HG03025 (cell line): ENCODE measurements at regions not wholly inside any gene's neighbourhood (a gene's known extent, or its start where the extent isn't known, plus 50 kb on each side); places are given as distances from the start of the nearest gene placed in this dataset.

Experiments used
- ATAC-seq: cut with Tn5 transposase; IDR thresholded peaks from one replicate; pipeline ENCODE4 v1.9.1; 2021; ENCODE audit warnings: mild to moderate bottlenecking, moderate library complexity; ENCODE audit not compliant: unreplicated experiment, low FRiP score

DNA sequence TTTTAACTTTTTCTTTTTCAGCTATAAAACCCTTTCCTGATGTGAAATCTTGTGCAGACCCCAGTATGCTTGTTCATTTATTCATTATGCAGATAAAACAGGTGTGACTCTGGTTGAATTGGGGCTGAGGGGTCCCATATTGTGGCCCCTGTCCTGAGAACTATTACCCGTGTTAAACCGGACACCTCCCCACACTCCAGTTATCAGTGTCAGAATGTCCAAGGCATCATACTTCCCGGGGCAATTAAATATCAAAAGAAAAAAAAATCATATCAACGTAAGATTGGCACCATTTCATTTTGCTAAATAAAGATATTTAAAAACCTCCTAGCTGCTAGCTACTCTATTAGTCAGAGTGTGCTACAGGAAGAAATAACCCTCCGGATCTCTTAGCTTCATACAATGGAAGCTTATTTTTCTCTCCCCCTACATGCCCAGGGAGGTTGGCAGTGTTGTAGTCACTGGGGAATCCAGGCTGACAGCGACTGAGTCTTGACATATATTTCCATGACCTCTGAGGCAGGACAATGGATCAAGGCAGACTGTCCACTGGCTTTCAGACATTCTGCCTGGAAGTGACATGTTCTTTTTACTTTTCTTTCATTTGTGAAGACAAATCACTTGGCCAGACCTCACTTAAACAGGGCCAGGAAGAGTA is 170.0 kb downstream of the SEC61B start:
- no peak for ATAC-seq

DNA sequence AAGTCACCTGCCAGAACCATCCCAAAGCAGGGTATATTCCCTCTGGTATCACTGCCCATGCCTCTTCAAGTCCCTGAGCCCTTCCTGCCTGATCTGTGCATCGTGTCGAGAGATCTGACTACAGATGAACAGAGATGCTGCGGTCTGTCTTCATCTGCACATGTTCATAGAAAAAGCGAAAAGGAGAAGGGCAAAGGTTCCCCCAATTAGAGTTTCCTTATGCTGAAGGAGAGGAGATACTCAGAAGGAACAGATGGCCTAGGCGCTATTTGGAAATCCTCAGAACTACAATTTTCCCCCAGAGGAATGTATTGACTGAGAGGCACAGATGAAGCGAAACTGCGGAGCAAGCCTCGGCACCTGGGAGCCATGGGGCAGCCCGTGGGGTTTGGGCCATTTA is 170.9 kb downstream of the SEC61B start:
- no peak for ATAC-seq

DNA sequence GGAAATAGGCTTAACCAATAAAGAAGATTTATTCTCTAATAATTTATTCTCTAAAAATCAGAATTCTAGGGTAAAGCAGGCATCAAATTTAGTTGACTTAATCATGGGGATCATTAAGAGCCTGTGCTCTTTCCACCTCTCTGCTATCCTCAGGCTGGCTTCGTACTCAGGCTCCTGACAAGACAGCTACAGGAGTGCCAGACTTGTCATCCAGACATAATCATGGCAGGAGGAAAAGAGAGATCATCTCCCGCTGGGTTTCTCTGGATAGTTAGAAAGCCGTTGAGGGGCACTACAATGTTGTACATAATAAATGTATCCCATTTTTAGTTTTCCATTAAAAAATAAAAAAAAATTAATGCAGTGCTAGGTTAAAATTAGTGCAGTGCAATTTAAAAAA is 171.9 kb downstream of the SEC61B start:
- no peak for ATAC-seq

DNA sequence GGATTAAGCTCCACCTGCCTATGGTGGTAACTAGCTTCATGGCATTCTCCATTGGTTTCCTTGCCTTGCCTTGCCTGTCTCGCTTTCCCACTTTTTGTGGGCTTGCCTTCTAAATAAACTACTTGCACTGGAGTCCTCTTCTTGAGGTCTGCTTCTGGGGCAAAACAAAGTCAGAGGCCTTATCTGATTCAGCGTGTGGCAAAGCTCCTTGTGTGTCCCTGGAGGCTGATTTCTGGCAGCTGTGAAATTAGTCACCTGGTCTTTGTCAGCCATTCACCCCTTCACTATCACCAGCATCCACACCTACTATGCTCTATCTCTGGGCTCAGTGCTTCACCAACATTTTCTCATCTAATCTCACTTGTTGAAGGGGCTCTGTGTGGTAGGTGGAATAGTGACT is 176.2 kb downstream of the SEC61B start:
- ATAC-seq, result no peak

DNA sequence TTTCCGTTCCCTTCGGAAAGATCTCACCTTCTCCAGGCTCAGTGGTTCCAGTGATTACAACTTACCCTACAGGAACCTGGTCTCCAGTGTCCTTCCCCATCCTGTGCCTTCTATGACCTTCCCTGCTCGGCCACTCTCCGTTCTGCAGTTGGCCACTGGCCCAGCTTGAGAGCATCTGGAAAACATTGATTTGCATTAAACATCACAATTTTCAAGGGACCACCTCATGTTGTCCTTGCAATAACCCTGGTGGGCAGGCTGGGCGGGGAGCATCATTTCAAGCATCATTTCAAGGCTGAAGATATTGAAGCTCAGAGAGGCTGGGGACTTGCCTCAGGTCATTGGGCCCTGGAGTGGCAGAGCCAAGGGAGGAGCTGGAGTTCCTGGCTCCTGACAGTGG is 177.4 kb downstream of the SEC61B start:
- ATAC-seq, result no peak

DNA sequence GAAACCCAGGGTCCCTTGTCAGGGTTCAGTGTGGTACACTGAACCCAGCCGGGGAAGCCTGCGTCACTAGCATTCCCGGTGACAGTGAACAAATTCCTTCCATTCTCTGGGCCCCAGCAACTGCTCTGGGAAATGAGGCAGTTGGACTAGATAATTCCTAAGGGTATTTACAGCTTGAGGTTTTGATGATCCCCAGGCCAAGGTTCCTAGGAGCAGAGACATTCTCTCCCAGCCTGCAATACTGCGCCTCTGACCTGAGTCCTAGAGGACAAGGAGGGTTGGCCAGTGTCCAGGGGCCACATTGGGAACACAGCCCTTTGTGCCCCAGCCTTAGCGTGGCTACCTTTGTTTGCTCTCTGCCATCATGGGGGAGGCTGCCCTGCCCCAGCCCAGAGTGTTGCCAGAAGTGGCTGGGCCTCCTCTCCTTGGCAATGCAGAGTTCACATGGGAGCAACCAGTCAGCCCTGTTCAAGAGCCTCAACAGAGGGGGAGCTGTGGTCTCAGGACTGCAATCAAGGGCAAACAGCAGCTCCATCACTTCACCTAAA is 178.2 kb downstream of the SEC61B start:
- ATAC-seq, result no peak

DNA sequence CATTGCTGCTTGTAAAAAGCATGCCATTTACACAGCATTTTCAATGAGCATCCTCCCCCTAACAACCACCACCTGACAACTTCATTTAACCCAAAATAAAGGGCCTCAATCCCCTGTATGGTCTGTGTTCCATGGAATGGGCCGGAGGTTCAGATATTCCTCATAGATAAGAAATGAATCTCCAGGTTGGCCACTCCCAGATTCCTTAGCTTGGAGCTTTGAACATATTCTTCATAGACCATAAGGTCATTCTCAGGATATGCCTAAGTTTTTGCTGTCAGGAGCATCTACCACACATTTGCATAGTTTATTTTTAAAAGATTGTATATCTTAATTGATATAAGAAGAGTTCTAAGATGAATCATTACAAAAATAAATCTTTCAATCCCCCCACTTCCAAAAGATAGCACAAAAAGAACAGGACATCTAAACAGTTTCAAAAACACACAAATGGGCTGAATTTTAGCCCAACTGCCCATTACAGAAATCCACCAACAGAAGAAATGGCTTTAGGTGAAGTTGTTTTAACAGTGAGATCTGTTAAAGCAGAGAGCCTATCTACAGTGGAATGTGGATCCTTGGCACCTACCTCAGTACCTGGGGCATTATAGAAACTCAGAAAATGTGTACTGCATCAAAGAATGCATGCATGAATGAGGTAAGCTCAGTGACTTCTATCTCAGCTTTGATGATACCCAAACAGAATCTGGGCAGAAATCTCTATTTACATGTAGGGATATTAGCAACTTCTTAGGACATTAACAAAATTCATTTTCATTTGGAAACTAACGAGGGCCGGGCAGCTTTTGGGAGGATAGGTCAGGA is 179.8 kb downstream of the SEC61B start:
- no peak for ATAC-seq

DNA sequence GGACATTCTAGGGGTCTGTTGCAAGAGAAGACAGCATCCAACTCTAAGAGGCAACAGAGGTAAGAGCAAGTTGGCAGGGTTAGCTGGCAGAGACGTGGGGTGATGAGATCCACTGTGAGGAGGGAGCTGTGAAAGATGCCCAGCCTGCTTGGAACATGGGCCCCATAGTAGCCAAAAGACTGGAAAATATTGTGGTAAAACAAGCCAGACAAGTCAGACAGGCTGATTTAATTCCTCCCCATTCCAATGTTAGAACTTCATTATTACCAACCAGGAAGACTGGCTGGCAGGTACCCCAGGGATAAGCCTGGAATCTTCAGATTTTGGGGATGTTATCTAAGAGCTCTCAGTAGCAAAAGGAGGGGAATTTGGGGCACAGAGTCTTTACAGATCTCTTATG is 181.3 kb downstream of the SEC61B start:
- no peak for ATAC-seq

DNA sequence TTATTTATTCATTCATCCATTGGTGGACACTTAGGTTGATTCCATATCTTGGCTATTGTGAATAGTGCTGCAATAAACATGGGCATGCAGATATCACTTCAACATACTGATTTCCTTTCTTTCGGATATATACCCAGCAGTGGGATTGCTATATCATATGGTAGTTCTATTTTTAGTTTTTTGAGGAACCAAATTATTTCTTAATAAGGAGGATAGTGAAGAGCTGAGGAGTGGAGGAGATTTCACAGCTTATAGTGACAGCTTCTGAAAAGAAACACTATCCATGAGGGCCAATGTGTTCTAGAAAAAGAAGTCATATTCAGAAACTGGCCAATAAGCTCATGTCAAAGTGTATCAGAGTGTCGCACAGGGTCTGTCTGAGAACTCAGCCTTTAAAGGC is 183.3 kb downstream of the SEC61B start:
- ATAC-seq, result no peak

DNA sequence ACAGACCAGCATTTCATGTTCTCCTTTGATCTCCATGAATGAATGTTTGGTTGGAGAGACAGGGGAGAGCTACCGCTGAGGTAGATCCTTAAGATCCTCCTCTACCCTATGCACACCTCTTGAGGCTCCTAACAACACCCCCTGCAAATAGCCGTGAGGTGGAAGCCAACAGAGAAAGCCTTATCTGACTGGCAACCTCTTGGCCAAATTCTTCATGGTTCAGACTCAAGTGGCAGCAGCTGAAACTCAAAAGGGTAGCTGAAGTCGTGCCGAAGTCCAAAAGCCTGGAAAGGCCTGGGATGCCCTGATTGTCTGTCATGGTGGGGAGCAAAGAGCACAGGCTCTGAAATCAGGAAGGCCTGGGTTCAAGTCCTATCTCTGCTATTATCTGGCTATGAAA is 184.9 kb downstream of the SEC61B start:
- ATAC-seq, result no peak

DNA sequence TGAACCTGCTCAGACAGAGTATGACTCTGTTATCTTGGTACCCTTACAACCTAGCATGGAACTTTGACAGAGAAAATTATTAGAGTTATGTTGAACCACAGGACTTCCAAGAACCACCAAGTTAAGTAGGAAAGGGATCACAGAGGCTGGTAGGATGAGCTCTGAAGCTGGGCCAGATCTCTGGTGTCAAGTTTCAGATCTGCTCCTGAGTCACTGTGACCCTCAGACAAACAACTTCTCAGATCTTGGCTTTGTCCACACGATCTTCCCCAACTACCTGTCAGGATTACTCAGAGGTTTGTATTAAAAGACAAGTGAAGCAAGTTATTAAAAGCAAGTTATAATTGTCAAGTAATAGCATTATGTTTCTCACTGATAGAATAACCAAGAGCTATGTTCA is 189.0 kb downstream of the SEC61B start:
- ATAC-seq, result no peak

DNA sequence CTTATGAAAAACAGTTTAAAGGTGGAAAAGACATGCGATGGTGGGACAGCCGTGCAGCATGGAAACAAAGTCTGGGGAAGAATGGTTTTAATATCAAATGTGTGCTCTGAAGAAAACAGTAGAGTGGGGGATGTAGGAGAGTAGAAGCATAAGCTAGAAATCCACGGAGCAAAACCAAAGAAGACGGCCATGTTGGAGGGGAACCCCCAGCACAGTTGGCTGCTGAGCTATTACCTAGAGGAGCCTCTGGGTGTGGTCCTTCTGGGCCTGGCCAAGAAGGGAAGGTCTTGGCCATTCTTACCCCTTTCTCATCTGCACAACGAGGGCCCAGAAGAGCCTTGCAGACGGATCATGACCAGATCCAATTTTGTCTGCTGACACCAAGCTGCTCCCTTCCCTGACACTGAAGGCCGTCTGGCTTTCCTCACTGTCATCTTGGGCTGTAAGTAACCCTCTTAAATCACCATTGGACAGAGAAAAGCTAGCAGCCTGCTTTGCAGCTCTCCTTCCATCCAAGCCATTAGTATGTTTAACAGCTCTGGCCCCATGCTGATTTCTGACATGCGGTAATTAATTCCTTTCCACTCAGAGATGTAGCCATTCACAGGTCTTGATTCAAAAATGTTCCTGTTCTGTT is 189.5 kb downstream of the SEC61B start:
- no peak for ATAC-seq

DNA sequence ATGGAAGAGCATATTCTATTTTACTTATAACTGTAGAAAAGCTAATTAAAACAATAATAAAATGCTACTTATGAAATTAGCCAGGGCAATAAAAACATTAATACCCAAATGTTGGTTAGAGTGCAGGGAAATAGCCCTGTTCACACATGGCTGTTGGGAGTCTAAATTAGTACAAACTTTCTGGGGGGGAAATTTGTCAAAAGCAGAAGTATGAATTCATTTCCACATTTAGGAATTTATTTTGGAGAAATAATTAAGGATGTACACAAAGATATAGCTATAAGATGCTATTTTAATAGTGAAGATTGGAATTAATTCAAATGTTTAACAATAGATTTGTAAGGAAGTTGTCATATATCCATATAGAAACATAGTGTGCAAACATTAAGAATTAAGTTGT is 190.5 kb downstream of the SEC61B start:
- ATAC-seq, result no peak

DNA sequence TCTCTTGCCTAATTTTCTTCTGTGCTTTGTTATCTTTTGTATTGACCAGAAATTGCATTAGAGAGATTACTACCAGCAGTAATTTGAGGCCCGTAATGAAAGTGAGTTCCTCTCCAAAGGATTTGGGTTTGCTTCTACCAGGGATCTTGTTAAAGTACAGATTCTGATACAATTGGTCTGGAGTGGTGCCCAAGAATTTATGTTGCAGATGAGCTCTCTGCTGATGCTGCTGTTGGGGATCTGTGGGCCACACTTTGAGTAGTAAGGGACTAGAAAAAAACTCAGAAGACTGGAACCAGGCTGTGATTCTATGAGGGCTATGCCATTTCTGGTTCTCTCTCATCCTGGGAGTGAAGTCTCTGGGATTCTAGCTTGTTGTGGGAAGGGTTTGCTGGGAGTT is 192.2 kb downstream of the SEC61B start:
- ATAC-seq, result no peak

DNA sequence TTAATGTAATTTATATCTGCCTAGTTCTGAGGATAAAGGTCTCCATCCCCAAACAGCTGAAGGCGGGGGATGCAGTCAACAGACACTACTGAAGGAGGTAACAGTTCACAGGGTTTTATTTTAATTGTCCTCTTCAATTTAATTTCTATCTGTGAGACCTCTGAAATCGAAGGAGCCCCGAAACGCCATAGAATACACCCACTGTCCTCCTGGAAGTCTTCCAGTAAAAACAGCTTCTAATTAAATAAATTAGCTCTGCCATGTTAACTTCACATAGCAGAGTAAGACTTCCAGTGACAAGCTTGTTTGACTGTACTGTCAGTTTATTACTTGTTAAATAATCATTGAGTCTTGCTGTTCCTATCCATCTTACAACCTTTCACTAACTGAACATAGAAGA is 193.5 kb downstream of the SEC61B start:
- ATAC-seq, result no peak

DNA sequence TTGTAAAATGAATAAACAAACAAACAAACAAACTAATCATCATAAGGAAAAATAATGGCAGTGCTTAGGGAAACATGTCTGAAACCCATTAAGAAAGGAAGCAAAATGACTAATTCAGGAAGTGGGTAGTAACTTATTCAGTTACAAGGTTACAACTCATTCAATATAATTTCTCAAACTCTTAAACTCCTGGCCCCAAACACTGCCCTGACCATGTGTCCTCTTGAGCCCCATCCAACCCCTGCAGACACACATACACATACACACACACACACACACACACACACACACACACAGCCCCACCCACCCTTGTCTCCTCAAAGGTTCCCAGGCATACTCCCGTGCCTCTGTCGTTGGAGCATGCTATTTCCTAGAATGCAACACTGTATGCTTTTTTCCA is 193.9 kb downstream of the SEC61B start:
- no peak for ATAC-seq

DNA sequence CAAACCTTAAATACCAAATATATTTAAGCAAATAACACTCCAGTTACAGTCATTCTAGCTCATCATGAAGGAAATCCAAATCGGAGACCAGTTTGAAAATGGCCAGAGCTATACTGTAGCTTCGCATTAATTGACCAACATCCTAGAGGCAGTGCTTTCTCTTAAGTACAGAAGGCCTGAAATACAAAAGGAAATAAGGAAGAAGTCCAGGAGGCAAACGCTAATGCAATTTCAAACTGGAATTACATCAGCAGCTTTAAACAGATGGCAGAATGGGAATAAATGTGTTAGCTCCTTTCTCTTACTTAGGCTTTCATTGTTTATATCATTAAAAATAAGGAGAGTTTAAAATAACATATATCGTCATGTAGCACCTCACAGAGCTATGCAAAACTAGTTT is 197.0 kb downstream of the SEC61B start:
- no peak for ATAC-seq

DNA sequence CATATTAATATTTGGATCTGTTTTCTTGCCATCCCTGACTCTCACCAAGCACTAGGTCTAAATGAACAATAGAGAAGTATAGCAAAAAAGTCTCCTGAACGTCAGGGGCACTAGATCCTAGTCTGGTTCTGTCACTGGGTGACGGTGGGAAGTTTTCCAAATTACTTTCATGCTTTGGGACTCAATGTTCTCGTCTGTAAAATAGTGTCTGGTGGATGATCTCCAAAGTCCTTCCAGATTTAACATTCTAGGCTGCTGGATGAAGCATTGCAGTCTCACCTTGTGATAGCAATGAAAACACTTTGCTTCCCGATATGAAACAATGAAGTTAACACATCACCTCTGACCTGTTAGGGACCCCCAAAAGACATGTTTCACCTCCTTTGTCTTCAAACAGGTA is 199.3 kb downstream of the SEC61B start:
- no peak for ATAC-seq

DNA sequence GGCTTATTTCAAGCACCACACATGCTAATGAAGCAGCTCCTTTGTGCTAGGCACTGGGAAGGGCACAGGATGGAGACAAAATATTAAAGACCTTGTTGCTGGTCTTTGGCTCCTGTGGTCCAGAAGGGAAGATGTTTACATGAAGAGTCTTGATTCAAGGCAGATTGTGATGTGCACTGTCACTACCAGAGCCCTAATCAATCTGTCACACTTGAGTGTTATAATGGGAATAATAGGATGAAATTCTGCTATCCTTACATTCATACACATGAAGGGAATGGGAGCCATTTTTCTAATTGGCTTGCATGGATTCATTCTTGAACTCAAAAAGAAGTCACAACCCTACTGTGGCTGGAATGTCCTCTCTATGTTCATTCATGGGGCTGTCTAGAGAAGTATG is 203.0 kb downstream of the SEC61B start:
- ATAC-seq, result no peak

DNA sequence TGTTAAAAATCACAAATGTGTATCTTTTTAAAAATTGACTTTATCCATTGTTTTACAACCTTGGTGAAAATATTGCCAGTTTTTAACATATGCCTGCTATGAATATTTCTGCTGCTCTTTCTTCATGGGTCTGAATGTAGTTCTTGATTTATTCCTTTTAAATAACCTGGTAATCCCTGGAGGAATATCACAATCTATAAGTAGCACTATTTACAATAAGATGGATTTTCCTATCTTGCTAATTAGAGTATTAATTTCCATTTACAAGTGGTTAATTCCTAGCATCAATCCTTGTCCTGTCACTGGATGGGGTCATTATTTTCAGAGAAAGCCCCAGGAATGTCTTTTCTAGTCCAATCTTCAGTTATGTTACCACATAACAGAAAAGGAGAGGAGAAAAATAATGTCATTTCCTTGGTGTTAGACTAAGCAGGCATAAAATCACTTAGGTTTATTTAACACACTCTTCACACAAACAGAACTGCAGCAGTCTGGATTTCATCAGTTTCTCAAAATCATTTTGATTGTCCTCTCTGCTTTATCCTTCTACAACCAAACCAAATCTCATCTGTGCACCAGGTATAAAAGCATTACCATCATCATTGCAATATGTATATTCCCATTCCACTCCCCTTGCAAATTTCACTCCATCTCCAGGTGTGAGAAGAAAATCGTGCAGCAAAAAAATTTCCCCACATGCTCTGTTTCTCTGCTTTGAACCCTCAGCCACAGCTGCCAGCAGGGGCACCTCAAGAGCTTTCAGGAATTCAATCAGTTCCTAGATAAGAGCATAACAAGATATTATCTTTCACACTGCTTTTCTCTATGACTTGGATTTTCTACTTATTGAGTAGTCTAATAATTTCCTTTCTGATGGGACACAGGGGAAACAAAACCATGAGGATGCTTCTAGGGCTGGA is 204.1 kb downstream of the SEC61B start:
- ATAC-seq, result no peak

DNA sequence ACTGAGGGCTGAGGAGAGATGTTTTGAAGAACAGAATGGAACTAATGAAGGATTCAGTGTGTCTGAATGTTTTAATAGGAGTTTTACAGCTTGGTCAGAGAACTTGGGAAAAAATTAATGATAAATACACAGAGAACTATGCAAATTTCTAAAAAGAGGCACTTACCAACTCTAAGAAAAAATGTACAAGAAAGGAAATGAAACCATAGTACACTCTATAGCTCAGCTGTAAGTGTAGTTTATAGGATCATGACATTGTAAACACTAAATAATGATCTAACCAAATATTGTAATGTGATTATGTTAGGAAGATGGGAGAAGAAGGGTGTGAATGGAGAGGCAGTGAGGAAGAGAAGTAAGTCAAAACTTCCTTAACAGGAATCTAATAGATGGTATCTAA is 205.2 kb downstream of the SEC61B start:
- ATAC-seq, result no peak
